CD8-positive, alpha-beta memory T cell (primary cell): ENCODE measurements at regions not wholly inside any gene's neighbourhood (a gene's known extent, or its start where the extent isn't known, plus 50 kb on each side); places are given as distances from the start of the nearest gene placed in this dataset.

Experiments used
- CTCF ChIA-PET: fragments of 350-600 bp; sonication (Branson Sonifier 250); formaldehyde crosslinking; loops from one replicate; lab custom pipeline; 2021; ENCODE audit warnings: antibody characterized with exemption; lab: Charles Lee
- POLR2A ChIA-PET: fragments of 350-600 bp; sonication (Branson Sonifier 250); formaldehyde crosslinking; loops from one replicate; lab custom pipeline; 2021; ENCODE audit warnings: antibody characterized with exemption; lab: Charles Lee
- DNase-seq, 5 donors: peaks; one replicate each; pipeline versions ENCODE4 v3.0.0 to v3.0.0-alpha.2; 2020 to 2022; ENCODE audit warnings: mixed read lengths in 1 of 5
- H3K27ac ChIP-seq: one replicate; pipeline ENCODE4 v1.7.0; 2013; ENCODE audit warnings: low read depth, mild to moderate bottlenecking, low read length, moderate library complexity
- H3K27me3 ChIP-seq: 2 replicates; pipeline ENCODE4 v1.7.0; 2013; ENCODE audit warnings: low read length, mild to moderate bottlenecking; ENCODE audit not compliant: insufficient read depth, poor library complexity, severe bottlenecking
- H3K36me3 ChIP-seq: 2 replicates; pipeline ENCODE4 v1.7.0; 2013; ENCODE audit warnings: mild to moderate bottlenecking, low read length, moderate library complexity; ENCODE audit not compliant: insufficient read depth
- H3K4me1 ChIP-seq: 2 replicates; pipeline ENCODE4 v1.7.0; 2013; ENCODE audit warnings: mild to moderate bottlenecking, low read length, moderate library complexity; ENCODE audit not compliant: insufficient read depth
- H3K4me3 ChIP-seq: 2 replicates; pipeline ENCODE4 v1.7.0; 2013; ENCODE audit warnings: mild to moderate bottlenecking, low read length
- H3K9me3 ChIP-seq: 2 replicates; pipeline ENCODE4 v1.7.0; 2013; ENCODE audit warnings: mild to moderate bottlenecking, low read length
- H3K27ac Mint-ChIP-seq, 8 donors: one replicate each; pipeline ENCODE4 v1.8.0; 2020 to 2021; ENCODE audit warnings: mixed read lengths in 8 of 8, mild to moderate bottlenecking in 6 of 8, inconsistent platforms in 3 of 8, moderate library complexity in 3 of 8
- H3K27me3 Mint-ChIP-seq, 2 donors: one replicate each; pipeline ENCODE4 v1.8.0; 2020 to 2021; ENCODE audit warnings: mixed read lengths in 2 of 2, mild to moderate bottlenecking in 1 of 2, moderate library complexity in 1 of 2
- H3K36me3 Mint-ChIP-seq, 3 donors: one replicate each; pipeline ENCODE4 v1.8.0; 2020 to 2021; ENCODE audit warnings: mixed read lengths in 3 of 3, inconsistent platforms in 1 of 3, mild to moderate bottlenecking in 1 of 3
- H3K4me1 Mint-ChIP-seq, 3 donors: one replicate each; pipeline ENCODE4 v1.8.0; 2020 to 2021; ENCODE audit warnings: mixed read lengths in 3 of 3, inconsistent platforms in 1 of 3, mild to moderate bottlenecking in 1 of 3
- H3K4me3 Mint-ChIP-seq, 7 donors: one replicate each; pipeline ENCODE4 v1.8.0; 2020 to 2021; ENCODE audit warnings: mixed read lengths in 7 of 7, mild to moderate bottlenecking in 6 of 7, moderate library complexity in 4 of 7, inconsistent platforms in 2 of 7
- H3K9me3 Mint-ChIP-seq, 5 donors: one replicate each; pipeline ENCODE4 v1.8.0; 2020 to 2022; ENCODE audit warnings: mixed read lengths in 5 of 5, mild to moderate bottlenecking in 3 of 5, moderate library complexity in 2 of 5, inconsistent platforms in 1 of 5

DNA sequence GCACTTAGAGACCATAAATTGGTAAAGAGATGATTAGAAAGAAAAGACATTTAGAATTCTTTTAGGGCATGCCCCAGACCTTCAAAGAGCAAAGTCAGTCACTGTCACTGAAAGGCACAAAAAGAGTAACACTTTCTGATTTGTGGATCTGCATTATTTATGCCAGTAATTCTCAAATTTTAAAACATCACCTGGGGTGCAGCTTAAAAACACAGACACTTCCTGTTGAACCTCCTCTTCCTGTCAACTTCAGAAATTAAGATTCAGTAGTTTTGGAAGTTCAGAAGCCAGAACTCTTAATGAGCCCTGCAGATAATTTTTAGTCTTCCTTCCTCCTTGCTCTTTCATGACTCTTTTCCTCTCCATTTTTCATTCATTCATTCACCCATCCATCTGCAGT is 137.5 kb downstream of the NRN1 start:
- CTCF ChIA-PET, result interaction anchor here (0.6 kb wide), 1 partner anchor 37 kb away, joined by 4 read pairs; no protein-coding TSS in a partner anchor
- H3K9me3 ChIP-seq, result no peaks in the 10 kb centered on the region
- Mint-ChIP-seq H3K36me3 (peaks cover 5 to 22% (median 6%) of the 10 kb centered on the region in 3 donors), H3K27ac (peak overlapping the region; percentile 7 to 97 (median 68)), H3K9me3 (peaks cover 4 to 17% (median 12%) of the 10 kb centered on the region in 5 donors), H3K27me3 (peaks cover 0 to 3% of the 10 kb centered on the region in 2 donors), H3K4me1 (peaks cover 50 to 71% (median 58%) of the 10 kb centered on the region in 3 donors), H3K4me3 (peak overlapping the region; percentile 1 to 64 (median 35))
- H3K4me3 ChIP-seq, result no peak overlapping the region
- H3K4me1 ChIP-seq, result peaks cover 46% of the 10 kb centered on the region
- H3K27me3 ChIP-seq, result no peaks in the 10 kb centered on the region
- H3K36me3 ChIP-seq, result no peaks in the 10 kb centered on the region
- no peak overlapping the region for H3K27ac ChIP-seq
- DNase-seq, result no peak
- POLR2A ChIA-PET, result no interaction called here

DNA sequence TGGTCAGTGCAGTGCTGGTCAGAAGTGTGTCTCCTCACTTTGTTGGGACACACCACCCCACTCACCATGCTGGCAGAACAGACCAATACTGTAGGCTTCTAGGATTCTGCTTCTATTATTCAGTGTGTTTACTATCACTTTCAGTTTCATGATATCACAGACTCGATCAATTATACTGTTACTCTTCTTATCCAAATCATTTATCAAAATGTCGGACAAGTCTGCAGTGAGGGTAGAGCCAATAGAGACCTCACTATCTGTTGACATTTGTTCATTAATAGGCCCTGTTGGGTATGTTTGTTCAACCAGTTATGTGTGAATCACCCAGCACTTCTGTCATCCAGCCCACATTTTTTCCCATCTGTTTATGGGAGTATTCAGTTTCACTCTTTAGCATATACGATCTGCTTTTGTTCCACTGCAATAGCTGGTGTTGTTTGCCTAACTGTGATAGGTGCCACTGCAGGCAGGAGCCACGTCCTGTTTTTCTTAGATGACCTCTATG is 140.1 kb downstream of the NRN1 start:
- no peaks in the 10 kb centered on the region for H3K36me3 ChIP-seq
- H3K9me3 ChIP-seq, result no peaks in the 10 kb centered on the region
- Mint-ChIP-seq H3K4me1 (peaks cover 54 to 66% (median 62%) of the 10 kb centered on the region in 3 donors), H3K27ac (peak overlapping the region; percentile 93 to 98 (median 96)), H3K27me3 (peaks cover 0 to 3% of the 10 kb centered on the region in 2 donors), H3K4me3 (peak overlapping the region; percentile 62 to 88 (median 85)), H3K9me3 (peaks cover 4 to 13% (median 7%) of the 10 kb centered on the region in 5 donors), H3K36me3 (peaks cover 2 to 27% (median 5%) of the 10 kb centered on the region in 3 donors)
- DNase-seq, result peak in 2 of 5 donors; percentile 15 to 16
- H3K4me1 ChIP-seq, result peaks cover 46% of the 10 kb centered on the region
- CTCF ChIA-PET, result interaction anchor here (0.6 kb wide), 1 partner anchor 265 kb away, joined by 3 read pairs; no protein-coding TSS in a partner anchor
- no peaks in the 10 kb centered on the region for H3K27me3 ChIP-seq
- POLR2A ChIA-PET, result no interaction called here
- H3K27ac ChIP-seq, result peak overlapping the region; percentile 17
- peak overlapping the region; percentile 49 for H3K4me3 ChIP-seq

DNA sequence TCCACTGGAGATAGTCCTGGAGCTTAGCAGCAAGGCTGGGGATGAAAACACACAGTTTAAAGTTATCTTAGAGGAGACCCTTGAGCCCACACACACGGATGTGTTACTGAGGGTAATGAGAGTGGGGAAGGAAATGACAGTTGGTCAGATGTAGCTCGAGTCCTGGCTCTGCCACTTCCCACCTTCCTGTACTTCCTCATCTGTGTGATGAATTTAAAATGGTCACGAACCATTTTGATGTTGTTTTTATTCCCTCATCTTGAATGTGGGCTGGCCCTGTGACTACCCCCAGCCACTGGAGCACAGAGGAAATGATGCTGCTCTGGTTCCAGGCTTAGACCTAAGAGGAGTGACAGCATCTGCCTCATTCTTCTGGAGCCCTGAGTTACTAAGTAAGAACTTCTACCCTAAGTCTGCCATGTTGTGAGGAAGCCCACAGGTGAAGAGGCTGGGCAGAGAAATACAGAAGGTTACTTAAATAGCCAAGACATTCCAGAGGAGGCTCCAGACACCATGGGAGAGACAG is 141.2 kb downstream of the NRN1 start:
- ChIA-PET POLR2A (no interaction called here), CTCF (no interaction called here)
- Histone ChIP-seq H3K4me1 (peaks cover 46% of the 10 kb centered on the region), H3K36me3 (no peaks in the 10 kb centered on the region), H3K27me3 (no peaks in the 10 kb centered on the region), H3K27ac (no peak overlapping the region), H3K4me3 (peak overlapping the region; percentile 2), H3K9me3 (no peaks in the 10 kb centered on the region)
- Mint-ChIP-seq H3K4me3 (peak overlapping the region in 6 of 7 donors; percentile 59 to 88 (median 85)), H3K4me1 (peaks cover 54 to 66% (median 61%) of the 10 kb centered on the region in 3 donors), H3K27ac (peak overlapping the region; percentile 88 to 98 (median 94)), H3K36me3 (peaks cover 2 to 23% (median 4%) of the 10 kb centered on the region in 3 donors), H3K9me3 (peaks cover 0 to 8% (median 1%) of the 10 kb centered on the region in 5 donors), H3K27me3 (peaks cover 0 to 3% of the 10 kb centered on the region in 2 donors)
- no peak for DNase-seq

DNA sequence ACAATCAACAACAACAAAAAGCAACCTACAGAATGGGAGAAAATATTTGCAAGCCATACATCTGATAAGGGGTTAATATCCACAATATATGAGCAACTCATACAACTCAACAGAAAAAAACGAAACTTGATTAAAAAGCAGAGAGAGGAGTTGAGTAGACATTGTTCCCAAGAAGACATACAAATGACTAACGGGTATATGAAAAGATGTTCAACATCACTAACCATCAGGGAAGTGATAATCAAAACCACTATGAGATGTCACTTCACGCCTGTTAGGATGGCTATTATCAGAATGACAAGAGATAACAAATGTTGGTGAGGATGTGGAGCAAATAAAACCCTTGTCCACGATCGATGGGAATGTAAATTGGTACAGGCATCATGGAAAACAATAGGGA is 145.9 kb downstream of the NRN1 start:
- H3K27ac ChIP-seq, result no peak overlapping the region
- no peak overlapping the region for H3K4me3 ChIP-seq
- DNase-seq, result no peak
- Mint-ChIP-seq H3K27ac (no peak overlapping the region), H3K9me3 (peaks cover 0 to 4% (median 0%) of the 10 kb centered on the region in 5 donors), H3K36me3 (peaks cover 2 to 19% (median 2%) of the 10 kb centered on the region in 3 donors), H3K4me1 (peaks cover 16 to 24% (median 20%) of the 10 kb centered on the region in 3 donors), H3K27me3 (peaks cover 0 to 3% of the 10 kb centered on the region in 2 donors), H3K4me3 (no peak overlapping the region)
- ChIA-PET CTCF (no interaction called here), POLR2A (no interaction called here)
- H3K4me1 ChIP-seq, result peaks cover 10% of the 10 kb centered on the region
- no peaks in the 10 kb centered on the region for H3K36me3 ChIP-seq
- no peaks in the 10 kb centered on the region for H3K27me3 ChIP-seq
- H3K9me3 ChIP-seq, result no peaks in the 10 kb centered on the region

DNA sequence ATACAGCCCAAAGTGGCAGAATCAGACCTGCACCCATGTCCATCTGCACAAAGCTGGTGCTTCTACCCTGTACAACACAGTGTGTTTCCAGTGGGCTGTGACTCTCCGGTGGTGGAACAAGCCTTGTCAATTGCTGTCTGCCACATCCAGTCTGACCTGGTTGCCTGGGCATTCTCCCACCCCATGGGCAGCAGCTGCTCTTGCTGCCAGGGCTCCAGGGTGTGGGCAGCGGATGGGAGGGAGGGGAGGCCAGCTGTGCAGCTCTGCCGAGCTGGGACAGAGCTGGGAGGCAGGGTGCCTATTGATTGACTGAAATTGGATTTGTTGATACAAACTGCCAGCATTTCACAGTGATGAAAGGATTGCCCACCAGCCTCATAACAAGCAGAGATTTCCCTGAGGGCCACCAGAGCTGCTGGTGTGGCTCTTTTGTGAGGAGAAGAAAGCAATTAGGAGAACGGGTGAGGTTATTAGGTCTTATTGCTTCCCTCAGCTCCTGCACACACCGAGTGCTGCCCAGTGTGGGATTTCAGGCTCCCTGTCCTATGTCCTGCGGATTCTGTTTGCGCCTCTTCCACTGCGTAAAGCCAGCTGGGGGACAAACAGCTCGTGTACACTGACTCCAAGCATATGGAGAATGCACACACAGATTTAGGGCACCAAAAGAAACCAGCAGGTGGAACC is 150.8 kb downstream of the NRN1 start:
- H3K4me1 Mint-ChIP-seq, result peaks cover 4 to 12% (median 10%) of the 10 kb centered on the region in 3 donors
- H3K36me3 ChIP-seq, result no peaks in the 10 kb centered on the region
- H3K36me3 Mint-ChIP-seq, result peaks cover 0 to 4% (median 0%) of the 10 kb centered on the region in 3 donors
- peaks cover 8% of the 10 kb centered on the region for H3K4me1 ChIP-seq
- CTCF ChIA-PET, result interaction anchor here (1.7 kb wide), 1 partner anchor 23 kb away, joined by 4 read pairs; no protein-coding TSS in a partner anchor
- no peak overlapping the region for H3K4me3 ChIP-seq
- H3K9me3 Mint-ChIP-seq, result peaks cover 0 to 2% (median 0%) of the 10 kb centered on the region in 5 donors
- H3K27ac ChIP-seq, result no peak overlapping the region
- no peak overlapping the region for H3K4me3 Mint-ChIP-seq
- no peaks in the 10 kb centered on the region for H3K9me3 ChIP-seq
- no peak overlapping the region for H3K27ac Mint-ChIP-seq
- no peak for DNase-seq
- peaks cover 0 to 1% of the 10 kb centered on the region in 2 donors for H3K27me3 Mint-ChIP-seq
- POLR2A ChIA-PET, result no interaction called here
- H3K27me3 ChIP-seq, result no peaks in the 10 kb centered on the region

DNA sequence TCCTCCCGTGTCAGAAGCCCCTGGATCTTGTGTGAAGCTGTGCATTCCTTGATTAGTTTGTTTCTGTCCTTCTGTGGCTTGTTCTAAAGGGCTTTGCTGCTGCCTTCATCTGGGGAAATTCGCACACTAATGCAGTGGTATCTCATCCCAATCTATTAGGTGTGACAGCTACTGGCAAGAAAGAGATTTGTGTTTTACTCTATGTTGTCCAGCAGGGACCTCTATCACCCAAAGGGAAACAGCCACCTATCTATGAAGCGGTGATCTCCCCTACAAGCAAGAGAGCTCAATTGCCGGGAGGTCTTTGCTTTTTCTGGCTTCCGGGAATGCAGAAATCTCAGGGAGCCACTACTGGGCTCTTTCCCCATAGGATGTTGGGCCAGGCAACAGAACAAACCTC is 151.8 kb downstream of the NRN1 start:
- H3K27ac Mint-ChIP-seq, result no peak overlapping the region
- no peak for DNase-seq
- Histone ChIP-seq H3K4me1 (peaks cover 12% of the 10 kb centered on the region), H3K27me3 (no peaks in the 10 kb centered on the region), H3K27ac (no peak overlapping the region), H3K36me3 (no peaks in the 10 kb centered on the region), H3K4me3 (no peak overlapping the region), H3K9me3 (no peaks in the 10 kb centered on the region)
- peaks cover 7 to 13% (median 9%) of the 10 kb centered on the region in 3 donors for H3K4me1 Mint-ChIP-seq
- CTCF ChIA-PET, result interaction anchor here (1.7 kb wide), 1 partner anchor 22 kb away, joined by 4 read pairs; no protein-coding TSS in a partner anchor
- H3K4me3 Mint-ChIP-seq, result no peak overlapping the region
- POLR2A ChIA-PET, result no interaction called here
- H3K27me3 Mint-ChIP-seq, result peaks cover 1 to 4% of the 10 kb centered on the region in 2 donors
- no peaks in the 10 kb centered on the region for H3K36me3 Mint-ChIP-seq
- H3K9me3 Mint-ChIP-seq, result peaks cover 0 to 2% (median 0%) of the 10 kb centered on the region in 5 donors

DNA sequence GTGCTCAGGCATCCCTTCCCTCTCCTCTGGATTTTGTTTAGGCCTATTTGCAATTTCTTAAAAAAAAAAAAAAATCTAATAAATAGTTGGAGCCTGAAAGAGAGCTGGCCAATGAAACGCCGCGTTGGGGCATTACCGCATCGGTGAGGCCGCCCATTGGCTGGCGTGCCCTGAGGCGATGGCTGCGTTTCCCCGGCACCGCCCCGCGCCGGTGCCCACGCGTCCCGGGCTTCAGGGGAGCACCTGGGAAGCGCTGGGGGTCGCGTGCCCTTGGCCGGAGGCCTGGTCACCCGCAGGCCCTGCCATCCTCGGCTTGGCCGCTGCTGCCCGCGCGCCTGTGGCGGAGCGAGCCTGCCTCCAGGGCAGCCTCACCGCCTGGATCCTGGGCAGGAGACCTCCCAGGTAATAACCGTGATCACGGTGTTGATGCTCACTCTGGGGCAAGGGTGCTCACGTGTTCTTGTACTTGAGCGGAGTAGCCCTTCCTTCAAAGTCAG is 155.4 kb downstream of the NRN1 start:
- ChIA-PET POLR2A (interaction anchor here (0.6 kb wide), 2 partner anchors 41 to 1258 kb away, joined by 3 to 6 read pairs; no protein-coding TSS in a partner anchor), CTCF (interaction anchor here (1.9 kb wide), 1 partner anchor 19 kb away, joined by 6 read pairs; no protein-coding TSS in a partner anchor)
- peak overlapping the region; percentile 75 for H3K4me3 ChIP-seq
- peaks cover 12% of the 10 kb centered on the region for H3K4me1 ChIP-seq
- H3K27me3 ChIP-seq, result no peaks in the 10 kb centered on the region
- H3K9me3 ChIP-seq, result no peaks in the 10 kb centered on the region
- peaks cover 0 to 2% (median 0%) of the 10 kb centered on the region in 5 donors for H3K9me3 Mint-ChIP-seq
- peak overlapping the region; percentile 27 for H3K27ac ChIP-seq
- H3K27ac Mint-ChIP-seq, result peak overlapping the region in 3 of 8 donors; percentile 61 to 90 (median 87)
- H3K27me3 Mint-ChIP-seq, result peaks cover 4 to 10% of the 10 kb centered on the region in 2 donors
- DNase-seq, result peak; percentile 29 to 79 (median 70)
- H3K4me3 Mint-ChIP-seq, result peak overlapping the region; percentile 75 to 91 (median 80)
- H3K36me3 ChIP-seq, result no peaks in the 10 kb centered on the region
- peaks cover 7 to 15% (median 14%) of the 10 kb centered on the region in 3 donors for H3K4me1 Mint-ChIP-seq
- H3K36me3 Mint-ChIP-seq, result no peaks in the 10 kb centered on the region
